Hematopoietic multipotent progenitor cell treated with erythropoietin and hydrocortisone succinate and interleukin-3 and kit ligand, for 6 days (in vitro differentiated cells): ENCODE measurements at regions not wholly inside any gene's neighbourhood (a gene's known extent, or its start where the extent isn't known, plus 50 kb on each side); places are given as distances from the start of the nearest gene placed in this dataset.
"Not testable (repeated sequence)": the region's sequence is repeated elsewhere in the genome, so short reads cannot be mapped to it uniquely, and the experiment has no call there.

Source experiments
- DNase-seq: peaks from one replicate; pipeline ENCODE4 v3.0.0-alpha.2; 2015

GRCh38 chr20:48374991-48375595 lies 452.7 kb downstream of the PREX1 start:
- no peak for DNase-seq

- DNase-seq = peak; percentile 5
These were observed 453.5 kb downstream of the PREX1 start for GRCh38 chr20:48374031-48374907.

GRCh38 chr20:48373555-48373934 lies 454.3 kb downstream of the PREX1 start:
- DNase-seq = no peak

- not testable (repeated sequence) for DNase-seq
These were observed 454.8 kb downstream of the PREX1 start for GRCh38 chr20:48372851-48373554.

- DNase-seq = no peak
These were observed 456.6 kb downstream of the PREX1 start for GRCh38 chr20:48371211-48371610.

GRCh38 chr20:48368580-48369021 lies 459.2 kb downstream of the PREX1 start:
- not testable (repeated sequence) for DNase-seq

- DNase-seq = not testable (repeated sequence)
These were observed 460.0 kb downstream of the PREX1 start for GRCh38 chr20:48367541-48368358.

GRCh38 chr20:48366230-48366629 lies 461.6 kb downstream of the PREX1 start:
- DNase-seq = no peak

- no peak for DNase-seq
These were observed 462.9 kb downstream of the PREX1 start for GRCh38 chr20:48364688-48365421.

- DNase-seq = no peak
These were observed 463.7 kb downstream of the PREX1 start for GRCh38 chr20:48364055-48364454.

- DNase-seq = no peak
These were observed 467.3 kb downstream of the PREX1 start for GRCh38 chr20:48360342-48360975.

GRCh38 chr20:48359692-48360341 lies 468.0 kb downstream of the PREX1 start:
- DNase-seq = no peak

- not testable (repeated sequence) for DNase-seq
These were observed 468.8 kb downstream of the PREX1 start for GRCh38 chr20:48359055-48359390.

GRCh38 chr20:48358176-48359054 lies 469.4 kb downstream of the PREX1 start:
- DNase-seq = no peak

- no peak for DNase-seq
These were observed 470.1 kb downstream of the PREX1 start for GRCh38 chr20:48357714-48358113.

- no peak for DNase-seq
These were observed 472.9 kb downstream of the PREX1 start for GRCh38 chr20:48354903-48355302.

GRCh38 chr20:48354320-48354876 lies 473.4 kb downstream of the PREX1 start:
- no peak for DNase-seq

- no peak for DNase-seq
These were observed 475.2 kb downstream of the PREX1 start for GRCh38 chr20:48352628-48353027.

- DNase-seq = no peak
These were observed 475.8 kb downstream of the PREX1 start for GRCh38 chr20:48352042-48352441.
